H1 (cell line): ENCODE measurements at regions not wholly inside any gene's neighbourhood (a gene's known extent, or its start where the extent isn't known, plus 50 kb on each side); places are given as distances from the start of the nearest gene placed in this dataset.

Experiments used
- CTCF ChIA-PET: fragments of 300-600 bp; sonication (Branson Sonifier 250); formaldehyde crosslinking; loops from one replicate; lab custom pipeline; 2021; ENCODE audit not compliant: partially characterized antibody; lab: Charles Lee
- POLR2A ChIA-PET: fragments of 300-600 bp; sonication (Branson Sonifier 250); formaldehyde crosslinking; loops from one replicate; lab custom pipeline; 2021; ENCODE audit warnings: inconsistent platforms; ENCODE audit not compliant: partially characterized antibody; lab: Charles Lee
- DNase-seq, 2 experiments: peaks; one replicate each; pipeline versions ENCODE4 v3.0.0 to v3.0.0-alpha.2; 2010 to 2022; ENCODE audit warnings: low spot score in 2 of 2, low read depth in 1 of 2, mixed read lengths in 1 of 2
- FAIRE-seq: peaks from 2 replicates; lab custom pipeline; 2011; peaks lifted over from hg19 to GRCh38; lab: Jason Lieb, UNC
- H2AFZ ChIP-seq: 2 replicates; pipeline ENCODE4 v1.8.1; 2012; ENCODE audit warnings: low read length, inconsistent platforms
- H2AK5ac ChIP-seq: 2 replicates; pipeline ENCODE4 v1.6.1; 2013; ENCODE audit warnings: low read depth, low read length
- H2BK120ac ChIP-seq: replicated peaks from 2 replicates; pipeline ENCODE3; 2013; ENCODE audit warnings: low read depth, low read length, inconsistent platforms
- H2BK12ac ChIP-seq: 2 replicates; pipeline ENCODE4 v1.6.1; 2013; ENCODE audit warnings: low read depth, low read length
- H2BK15ac ChIP-seq: 2 replicates; pipeline ENCODE4 v1.6.1; 2013; ENCODE audit warnings: low read length
- H2BK20ac ChIP-seq: 2 replicates; pipeline ENCODE4 v1.6.1; 2013; ENCODE audit warnings: low read length
- H2BK5ac ChIP-seq: 2 replicates; pipeline ENCODE4 v1.6.1; 2013; ENCODE audit warnings: low read depth, low read length
- H3K14ac ChIP-seq: 2 replicates; pipeline ENCODE4 v1.6.1; 2013; ENCODE audit warnings: inconsistent platforms; ENCODE audit not compliant: insufficient read length
- H3K18ac ChIP-seq: 2 replicates; pipeline ENCODE4 v1.6.1; 2013; ENCODE audit warnings: low read length; ENCODE audit errors: extremely low read depth
- H3K23ac ChIP-seq: 2 replicates; pipeline ENCODE4 v1.6.1; 2013; ENCODE audit warnings: inconsistent platforms; ENCODE audit not compliant: insufficient read length
- H3K23me2 ChIP-seq: 2 replicates; pipeline ENCODE4 v1.6.1; 2013; ENCODE audit warnings: low read depth, low read length
- H3K27ac ChIP-seq: 2 replicates; pipeline ENCODE4 v1.6.1; 2011; ENCODE audit warnings: low read depth, low read length, inconsistent platforms
- H3K27me3 ChIP-seq, 4 experiments: replicated peaks in 1 of 4; 1 replicate in 1 of 4; 2 replicates in 3 of 4; pipeline versions ENCODE4 v1.6.1 to v1.8.1; 2011 to 2013; ENCODE audit warnings: low read length in 3 of 4, mild to moderate bottlenecking in 3 of 4, inconsistent platforms in 2 of 4, mixed read lengths in 2 of 4, moderate library complexity in 1 of 4; ENCODE audit not compliant: control insufficient read depth in 3 of 4, insufficient read depth in 3 of 4; ENCODE audit errors: extremely low read depth in 1 of 4
- H3K36me3 ChIP-seq, 4 experiments: 2 replicates each; pipeline versions ENCODE4 v1.6.1 to v1.8.1; 2011 to 2013; ENCODE audit warnings: mild to moderate bottlenecking in 4 of 4, low read length in 3 of 4, moderate library complexity in 2 of 4, control low read depth in 1 of 4, inconsistent platforms in 1 of 4; ENCODE audit not compliant: insufficient read depth in 4 of 4, control insufficient read depth in 2 of 4
- H3K4ac ChIP-seq: replicated peaks from 2 replicates; pipeline ENCODE3; 2013; ENCODE audit warnings: low read length, low read depth, mixed read lengths, inconsistent platforms; ENCODE audit not compliant: insufficient read length
- H3K4me1 ChIP-seq, 4 experiments: replicated peaks in 1 of 4; 1 replicate in 1 of 4; 2 replicates in 3 of 4; pipeline versions ENCODE4 v1.6.1 to v1.8.1; 2011 to 2013; ENCODE audit warnings: low read length in 3 of 4, inconsistent platforms in 2 of 4, mixed read lengths in 1 of 4; ENCODE audit not compliant: insufficient read depth in 4 of 4, control insufficient read depth in 3 of 4
- H3K4me2 ChIP-seq, 2 experiments: 2 replicates each; pipeline versions ENCODE4 v1.6.1 to v1.8.1; 2011 to 2013; ENCODE audit warnings: low read depth in 2 of 2, low read length in 2 of 2, control low read depth in 1 of 2, inconsistent platforms in 1 of 2, mild to moderate bottlenecking in 1 of 2; ENCODE audit not compliant: insufficient read depth in 1 of 2
- H3K4me3 ChIP-seq, 4 experiments: fragments of 200-600, 300-600 bp in 1 of 4; sonication (generic), shearing (Covaris generic), sonication (Bioruptor Twin) in 1 of 4; 2 replicates each; pipeline versions ENCODE4 v1.5.1 to v1.8.1; 2011 to 2016; ENCODE audit warnings: low read length in 4 of 4, low read depth in 3 of 4, control low read depth in 2 of 4, inconsistent platforms in 2 of 4, mild to moderate bottlenecking in 2 of 4, mixed read lengths in 1 of 4, moderate library complexity in 1 of 4; ENCODE audit not compliant: insufficient read depth in 2 of 4; ENCODE audit errors: extremely low read depth in 1 of 4
- H3K56ac ChIP-seq: replicated peaks from 2 replicates; pipeline ENCODE3; 2013; ENCODE audit warnings: low read depth, mild to moderate bottlenecking, mixed read lengths, low read length, inconsistent platforms; ENCODE audit not compliant: insufficient read length
- H3K79me1 ChIP-seq: 2 replicates; pipeline ENCODE4 v1.6.1; 2013; ENCODE audit warnings: low read depth, low read length, control low read depth
- H3K79me2 ChIP-seq, 2 experiments: 2 replicates each; pipeline versions ENCODE4 v1.6.1 to v1.8.1; 2012 to 2013; ENCODE audit warnings: low read length in 2 of 2, mild to moderate bottlenecking in 2 of 2, inconsistent platforms in 1 of 2; ENCODE audit not compliant: insufficient read depth in 2 of 2, control insufficient read depth in 1 of 2
- H3K9ac ChIP-seq, 4 experiments: replicated peaks in 1 of 4; 1 replicate in 1 of 4; 2 replicates in 3 of 4; pipeline versions ENCODE4 v1.6.1 to v1.8.1; 2011 to 2013; ENCODE audit warnings: low read depth in 3 of 4, low read length in 3 of 4, control low read depth in 2 of 4, mild to moderate bottlenecking in 2 of 4, moderate library complexity in 2 of 4, inconsistent platforms in 1 of 4; ENCODE audit errors: extremely low read depth in 1 of 4
- H3K9me3 ChIP-seq, 2 experiments: 2 replicates each; pipeline versions ENCODE4 v1.6.1 to v1.8.1; 2012 to 2013; ENCODE audit warnings: mild to moderate bottlenecking in 2 of 2, moderate library complexity in 2 of 2, control low read depth in 1 of 2, inconsistent platforms in 1 of 2, low read depth in 1 of 2, low read length in 1 of 2, mixed read lengths in 1 of 2; ENCODE audit not compliant: insufficient read depth in 2 of 2
- H4K20me1 ChIP-seq, 2 experiments: replicated peaks in 1 of 2; 2 replicates each; pipeline versions ENCODE3 to v1.8.1; 2011 to 2013; ENCODE audit warnings: inconsistent platforms in 2 of 2, low read length in 2 of 2, mild to moderate bottlenecking in 1 of 2; ENCODE audit not compliant: insufficient read depth in 2 of 2, control insufficient read depth in 1 of 2
- H4K5ac ChIP-seq: 2 replicates; pipeline ENCODE4 v1.6.1; 2013; ENCODE audit warnings: low read length, low read depth, mixed read lengths, inconsistent platforms; ENCODE audit not compliant: insufficient read length
- H4K8ac ChIP-seq: 2 replicates; pipeline ENCODE4 v1.8.0; 2013; ENCODE audit warnings: mild to moderate bottlenecking, moderate library complexity, low read length, inconsistent platforms; ENCODE audit not compliant: insufficient read depth; ENCODE audit errors: extremely low read depth
- H4K91ac ChIP-seq: replicated peaks from 2 replicates; pipeline ENCODE3; 2013; ENCODE audit warnings: low read length, mixed read lengths, inconsistent platforms; ENCODE audit not compliant: insufficient read length
- CBX5 ChIP-seq: fragments of 300-800, 300-1000 bp; sonication (generic); IDR thresholded peaks from 2 replicates; pipeline ENCODE4 v1.7.1; 2016; ENCODE audit warnings: antibody characterized with exemption, low read length, low read depth
- CEBPB ChIP-seq: IDR thresholded peaks from 2 replicates; pipeline ENCODE4 v1.6.1; 2012; ENCODE audit warnings: low read depth, low read length
- CTCF ChIP-seq, 3 experiments: IDR thresholded peaks; 1 replicate in 2 of 3; 2 replicates in 1 of 3; pipeline versions ENCODE4 v1.5.1 to v1.6.1; 2011; ENCODE audit warnings: low read length in 3 of 3, mild to moderate bottlenecking in 3 of 3, inconsistent platforms in 2 of 3, low read depth in 1 of 3, moderate library complexity in 1 of 3; ENCODE audit not compliant: insufficient read depth in 1 of 3; ENCODE audit errors: control extremely low read depth in 1 of 3
- E2F6 ChIP-seq: IDR thresholded peaks from 2 replicates; pipeline ENCODE4 v1.6.1; 2012; ENCODE audit warnings: inconsistent platforms
- GABPA ChIP-seq: IDR thresholded peaks from 2 replicates; pipeline ENCODE4 v1.6.1; 2011; ENCODE audit warnings: mild to moderate bottlenecking, low read length, moderate library complexity, borderline replicate concordance; ENCODE audit not compliant: insufficient read depth
- KDM4A ChIP-seq: IDR thresholded peaks from one replicate; pipeline ENCODE4 v1.7.1; 2012; ENCODE audit warnings: low read depth, mild to moderate bottlenecking, moderate library complexity, low read length, inconsistent platforms; ENCODE audit not compliant: severe bottlenecking
- NANOG ChIP-seq: IDR thresholded peaks from 2 replicates; pipeline ENCODE4 v1.6.1; 2011; ENCODE audit warnings: low read length, low read depth, mild to moderate bottlenecking, inconsistent platforms; ENCODE audit not compliant: insufficient read depth, poor library complexity, severe bottlenecking
- POLR2A ChIP-seq, 2 experiments: IDR thresholded peaks; 1 replicate in 1 of 2; 2 replicates in 1 of 2; pipeline ENCODE4 v1.6.1; 2011; ENCODE audit warnings: low read depth in 2 of 2, low read length in 2 of 2, mild to moderate bottlenecking in 2 of 2; ENCODE audit errors: control extremely low read depth in 1 of 2
- RXRA ChIP-seq: IDR thresholded peaks from 2 replicates; pipeline ENCODE4 v1.6.1; 2011; ENCODE audit warnings: low read depth, mild to moderate bottlenecking, low read length, moderate library complexity; ENCODE audit not compliant: insufficient read depth
- TAF1 ChIP-seq: IDR thresholded peaks from 2 replicates; pipeline ENCODE4 v1.6.1; 2011; ENCODE audit warnings: mild to moderate bottlenecking, low read depth, low read length
- TAF7 ChIP-seq: optimal IDR thresholded peaks from 2 replicates; pipeline ENCODE3; 2011; ENCODE audit warnings: low read depth, mild to moderate bottlenecking, inconsistent platforms, low read length, moderate library complexity, borderline replicate concordance
- WGBS, 2 experiments: shearing (Covaris generic) in 1 of 2; methylation state at CpG; one replicate each; pipeline versions ENCODE4 v1.1.6 to v1.1.7; 2013 to 2015; ENCODE audit warnings: low lambda C conversion rate in 2 of 2, mixed read lengths in 2 of 2, inconsistent platforms in 1 of 2, low coverage in 1 of 2, missing lambda C conversion rate in 1 of 2; ENCODE audit not compliant: insufficient replicate concordance in 2 of 2, insufficient coverage in 1 of 2, insufficient read length in 1 of 2; ENCODE audit errors: extremely low coverage in 1 of 2, missing lambda C conversion rate in 1 of 2; 5-methylcytosine and 5-hydroxymethylcytosine counted together

- H4K5ac ChIP-seq: no peak overlapping the region
- H3K14ac ChIP-seq: no peak overlapping the region
- WGBS, 2 experiments: 80% methylated on average over 2 of the region's 2 CpGs; no CpG with 5 or more reads in 1 of the 2 experiments
- no peaks in the 10 kb centered on the region for H3K23me2 ChIP-seq
- FAIRE-seq (no peak), DNase-seq (no peak)
- no peaks in the 10 kb centered on the region for H3K9me3 ChIP-seq
- no peak overlapping the region for H3K18ac ChIP-seq
- H2BK15ac ChIP-seq: no peak overlapping the region
- no peak overlapping the region for H2BK12ac ChIP-seq
- H3K56ac ChIP-seq: no peak overlapping the region
- no peaks in the 10 kb centered on the region for H3K27me3 ChIP-seq
- no peak overlapping the region for H3K23ac ChIP-seq
- ChIA-PET POLR2A (no interaction called here), CTCF (interaction anchor here (0.6 to 2.1 kb wide), 5 partner anchors 14 to 360 kb away, joined by 3 to 5 read pairs (median 3); no protein-coding TSS in a partner anchor)
- H4K91ac ChIP-seq: no peak overlapping the region
- no peak overlapping the region for H3K27ac ChIP-seq
- H3K4ac ChIP-seq: no peak overlapping the region
- no peaks in the 10 kb centered on the region for H3K79me1 ChIP-seq
- no peak overlapping the region for H2BK20ac ChIP-seq
- H3K4me1 ChIP-seq: peaks cover 0 to 7% (median 1%) of the 10 kb centered on the region in 4 experiments; a peak in 2 of 7 replicates
- H3K4me2 ChIP-seq: no peak overlapping the region
- H2AFZ ChIP-seq: no peak overlapping the region
- no peaks in the 10 kb centered on the region for H4K20me1 ChIP-seq
- H2AK5ac ChIP-seq: no peak overlapping the region
- no peak overlapping the region for H4K8ac ChIP-seq
- H2BK5ac ChIP-seq: no peak overlapping the region
- no peak overlapping the region for H3K4me3 ChIP-seq
- no peak overlapping the region for H3K9ac ChIP-seq
- no peaks in the 10 kb centered on the region for H3K79me2 ChIP-seq
- H3K36me3 ChIP-seq: no peaks in the 10 kb centered on the region
- no peak overlapping the region for H2BK120ac ChIP-seq
- TF ChIP-seq RXRA (no peak), GABPA (no peak), E2F6 (no peak), KDM4A (no peak), NANOG (no peak), CEBPB (no peak), POLR2A (IDR thresholded peaks at IDR 0.05; ENCODE audit: control extremely low read depth in 1 of 2, low read depth in 2 of 2, low read length in 2 of 2) (no peak), TAF7 (no peak), TAF1 (no peak), CBX5 (no peak), CTCF (IDR thresholded peaks at IDR 0.05; ENCODE audit: control extremely low read depth in 1 of 3, insufficient read depth in 1 of 3, low read depth in 1 of 3, low read length in 3 of 3) (no peak)
Measured at GRCh38 chr5:144567421-144567780, 396.7 kb downstream of the KCTD16 start.
